ENCODE measurements at regions not wholly inside any gene's neighbourhood (a gene's known extent, or its start where the extent isn't known, plus 50 kb on each side); places are given as distances from the start of the nearest gene placed in this dataset.

DNA sequence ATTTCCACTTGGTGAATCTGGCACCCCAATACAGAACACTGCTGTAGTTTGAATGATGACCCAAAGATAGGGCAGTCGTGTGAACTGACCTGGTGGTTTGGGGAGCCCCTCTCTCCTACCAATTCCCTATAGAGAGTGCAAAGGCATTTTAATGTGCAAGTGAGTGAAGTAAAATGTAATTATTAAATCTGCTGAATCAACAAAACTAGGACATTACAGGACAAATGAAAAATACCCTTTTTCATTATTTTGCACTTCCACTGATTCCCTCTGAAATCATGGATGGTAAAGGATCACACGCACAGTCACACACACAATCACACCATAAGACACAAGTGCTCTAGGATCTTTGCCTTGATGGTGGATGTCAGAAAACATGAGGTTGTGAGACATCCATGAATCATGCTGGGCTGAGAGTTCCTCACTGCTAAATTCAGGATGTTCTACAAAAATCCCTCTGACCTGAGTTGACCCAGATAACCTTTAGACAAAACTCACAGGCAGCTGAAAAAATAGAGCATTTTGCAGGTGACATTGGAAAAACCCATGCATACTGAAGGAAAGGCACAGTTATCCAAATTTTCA, 197.4 kb downstream of the FBXO15 start:
- TF ChIP-seq, protein P1, sequence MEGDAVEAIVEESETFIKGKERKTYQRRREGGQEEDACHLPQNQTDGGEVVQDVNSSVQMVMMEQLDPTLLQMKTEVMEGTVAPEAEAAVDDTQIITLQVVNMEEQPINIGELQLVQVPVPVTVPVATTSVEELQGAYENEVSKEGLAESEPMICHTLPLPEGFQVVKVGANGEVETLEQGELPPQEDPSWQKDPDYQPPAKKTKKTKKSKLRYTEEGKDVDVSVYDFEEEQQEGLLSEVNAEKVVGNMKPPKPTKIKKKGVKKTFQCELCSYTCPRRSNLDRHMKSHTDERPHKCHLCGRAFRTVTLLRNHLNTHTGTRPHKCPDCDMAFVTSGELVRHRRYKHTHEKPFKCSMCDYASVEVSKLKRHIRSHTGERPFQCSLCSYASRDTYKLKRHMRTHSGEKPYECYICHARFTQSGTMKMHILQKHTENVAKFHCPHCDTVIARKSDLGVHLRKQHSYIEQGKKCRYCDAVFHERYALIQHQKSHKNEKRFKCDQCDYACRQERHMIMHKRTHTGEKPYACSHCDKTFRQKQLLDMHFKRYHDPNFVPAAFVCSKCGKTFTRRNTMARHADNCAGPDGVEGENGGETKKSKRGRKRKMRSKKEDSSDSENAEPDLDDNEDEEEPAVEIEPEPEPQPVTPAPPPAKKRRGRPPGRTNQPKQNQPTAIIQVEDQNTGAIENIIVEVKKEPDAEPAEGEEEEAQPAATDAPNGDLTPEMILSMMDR (IDR thresholded peaks at IDR 0.05), result no peak
- TF ChIP-seq POLR2A (IDR thresholded peaks at IDR 0.05), result no peak

All from thyroid gland (tissue), 4 donors.